IPS-15b (cell line): ENCODE measurements at regions not wholly inside any gene's neighbourhood (a gene's known extent, or its start where the extent isn't known, plus 50 kb on each side); places are given as distances from the start of the nearest gene placed in this dataset.
"Not testable (repeated sequence)": the region's sequence is repeated elsewhere in the genome, so short reads cannot be mapped to it uniquely, and the experiment has no call there.

Experiments
- H3K27me3 ChIP-seq: one replicate; pipeline ENCODE4 v1.6.1; 2013; ENCODE audit warnings: low read length; ENCODE audit not compliant: control insufficient read depth, insufficient read depth
- H3K36me3 ChIP-seq: one replicate; pipeline ENCODE4 v1.6.1; 2013; ENCODE audit warnings: low read length; ENCODE audit not compliant: control insufficient read depth, insufficient read depth
- H3K4me1 ChIP-seq: one replicate; pipeline ENCODE4 v1.6.1; 2013; ENCODE audit warnings: mild to moderate bottlenecking, low read length; ENCODE audit not compliant: control insufficient read depth, insufficient read depth
- H3K4me3 ChIP-seq: one replicate; pipeline ENCODE4 v1.5.1; 2013; ENCODE audit warnings: low read depth, low read length
- H3K9ac ChIP-seq: one replicate; pipeline ENCODE4 v1.6.1; 2013; ENCODE audit warnings: low read depth, mild to moderate bottlenecking, low read length
- H3K9me3 ChIP-seq: one replicate; pipeline ENCODE4 v1.6.1; 2013; ENCODE audit warnings: mild to moderate bottlenecking, low read length; ENCODE audit not compliant: control insufficient read depth, insufficient read depth

DNA sequence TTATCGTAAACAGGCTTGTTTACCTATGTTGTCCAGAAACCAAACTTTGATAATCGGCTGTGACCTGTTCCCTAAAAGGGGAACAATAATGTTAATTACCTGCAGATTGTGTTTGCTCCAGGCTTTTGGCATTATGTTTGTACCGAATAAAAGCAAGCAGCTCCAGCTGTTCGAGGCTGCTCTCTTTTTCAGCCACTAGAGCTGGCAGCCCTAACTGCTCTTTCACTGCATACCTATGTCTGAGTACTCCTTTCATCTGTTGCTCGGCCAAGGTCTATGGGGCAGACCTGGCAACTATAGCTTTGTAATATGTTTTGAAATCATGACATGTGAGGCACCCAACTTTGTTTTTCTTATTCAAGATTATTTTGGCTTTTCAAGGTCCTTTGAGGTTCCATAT, 77.8 kb upstream of the EHBP1 start:
- Histone ChIP-seq H3K4me1 (peaks cover 2% of the 10 kb centered on the region), H3K36me3 (no peaks in the 10 kb centered on the region), H3K4me3 (no peak overlapping the region), H3K9me3 (no peaks in the 10 kb centered on the region), H3K27me3 (no peaks in the 10 kb centered on the region), H3K9ac (no peak overlapping the region)

DNA sequence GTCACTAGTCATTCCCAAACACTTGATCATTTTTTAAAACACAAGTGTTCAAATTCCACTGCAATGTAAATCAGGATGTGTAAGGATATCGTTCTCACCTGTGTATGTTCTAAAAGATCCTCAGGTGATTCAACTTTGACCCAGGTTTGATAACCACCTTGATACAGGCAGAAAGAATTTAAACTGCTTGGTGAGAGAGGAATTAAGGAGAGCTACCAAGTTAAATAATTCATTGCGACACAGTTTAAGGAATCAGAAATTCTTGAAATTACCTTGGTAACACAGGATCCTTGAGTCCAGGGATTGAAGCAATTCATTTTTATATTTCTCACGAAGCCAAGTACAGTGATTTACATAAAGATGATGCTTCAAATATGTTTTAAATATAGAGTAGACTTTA, 80.7 kb upstream of the EHBP1 start:
- Histone ChIP-seq H3K4me1 (peaks cover 2% of the 10 kb centered on the region), H3K4me3 (no peak overlapping the region), H3K36me3 (no peaks in the 10 kb centered on the region), H3K27me3 (no peaks in the 10 kb centered on the region), H3K9me3 (no peaks in the 10 kb centered on the region), H3K9ac (no peak overlapping the region)

DNA sequence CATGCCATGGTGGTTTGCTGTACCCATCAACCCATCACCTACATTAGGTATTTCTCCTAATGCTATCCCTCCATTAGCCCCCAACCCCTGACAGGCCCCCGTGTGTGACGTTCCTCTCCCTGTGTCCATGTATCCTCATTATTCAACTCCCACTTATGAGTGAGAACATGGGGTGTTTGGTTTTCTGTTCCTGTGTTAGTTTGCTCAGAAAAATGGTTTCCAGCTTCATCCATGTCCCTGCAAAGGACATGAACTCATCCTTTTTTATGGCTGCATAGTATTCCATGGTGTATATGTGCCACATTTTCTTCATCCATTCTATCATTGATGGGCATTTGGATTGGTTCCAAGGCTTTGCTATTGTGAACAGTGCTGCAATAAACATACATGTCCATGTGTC, 89.0 kb upstream of the EHBP1 start:
- H3K36me3 ChIP-seq, H3K27me3 ChIP-seq, H3K4me1 ChIP-seq, H3K9me3 ChIP-seq, H3K9ac ChIP-seq, H3K4me3 ChIP-seq: not testable (repeated sequence)

DNA sequence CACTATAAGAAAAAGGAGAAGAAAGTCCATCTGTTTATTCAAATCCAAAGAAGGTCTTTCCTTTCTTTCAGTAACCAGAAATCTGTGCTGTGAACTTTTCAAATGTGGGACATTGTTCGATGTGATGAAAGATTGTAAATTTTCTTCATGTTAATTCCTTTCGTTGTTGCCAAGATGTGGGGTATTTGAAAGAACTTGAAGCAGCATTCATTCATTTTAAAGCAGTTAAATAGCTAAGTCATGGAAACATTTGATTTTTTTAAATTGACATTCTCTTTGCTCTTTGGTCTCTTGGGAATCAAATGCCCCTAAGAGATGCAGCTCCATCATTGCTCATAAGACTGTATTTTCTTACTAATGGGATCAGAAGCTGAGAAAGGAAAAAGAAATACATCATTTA, 93.7 kb upstream of the EHBP1 start:
- no peaks in the 10 kb centered on the region for H3K36me3 ChIP-seq
- no peaks in the 10 kb centered on the region for H3K9me3 ChIP-seq
- H3K27me3 ChIP-seq, result no peaks in the 10 kb centered on the region
- no peak overlapping the region for H3K4me3 ChIP-seq
- H3K9ac ChIP-seq, result no peak overlapping the region
- no peaks in the 10 kb centered on the region for H3K4me1 ChIP-seq

DNA sequence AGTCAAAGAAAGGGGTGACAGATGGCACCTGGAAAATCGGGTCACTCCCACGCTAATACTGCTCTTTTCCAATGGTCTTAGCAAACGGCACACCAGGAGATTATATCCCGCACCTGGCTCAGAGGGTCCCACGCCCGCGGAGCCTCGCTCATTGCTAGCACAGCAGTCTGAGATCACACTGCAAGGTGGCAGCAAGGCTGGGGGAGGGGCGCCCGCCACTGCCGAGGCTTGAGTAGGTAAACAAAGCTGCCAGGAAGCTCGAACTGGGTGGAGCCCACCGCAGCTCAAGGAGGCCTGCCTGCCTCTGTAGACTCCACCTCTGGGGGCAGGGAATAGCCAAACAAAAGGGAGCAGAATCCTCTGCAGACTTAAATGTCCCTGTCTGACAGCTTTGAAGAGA, 99.5 kb upstream of the TMEM17 start:
- H3K4me1 ChIP-seq, H3K27me3 ChIP-seq, H3K36me3 ChIP-seq, H3K4me3 ChIP-seq, H3K9ac ChIP-seq, H3K9me3 ChIP-seq: not testable (repeated sequence)

DNA sequence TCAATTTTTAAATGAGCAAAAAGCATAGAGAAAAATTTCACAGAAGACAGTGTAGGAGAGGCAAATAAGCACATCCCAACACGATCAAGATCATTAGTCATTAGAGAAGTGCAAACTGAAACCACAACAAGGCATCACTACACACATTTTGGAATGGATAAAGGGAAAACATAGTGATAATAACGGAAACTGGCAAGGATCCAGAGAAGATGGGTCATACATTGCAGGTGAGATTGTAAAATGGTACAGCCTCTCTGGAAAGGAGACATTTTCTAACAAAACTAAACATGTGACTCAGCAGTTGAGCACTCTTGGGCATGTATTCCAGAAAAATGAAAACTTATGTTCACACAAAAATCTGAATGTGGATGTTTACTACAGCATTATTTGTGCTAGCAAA, 98.3 kb upstream of the TMEM17 start:
- Histone ChIP-seq H3K36me3 (peaks cover 4% of the 10 kb centered on the region), H3K27me3 (no peaks in the 10 kb centered on the region), H3K9me3 (peaks cover 7% of the 10 kb centered on the region), H3K9ac (no peak overlapping the region), H3K4me3 (no peak overlapping the region), H3K4me1 (no peaks in the 10 kb centered on the region)

DNA sequence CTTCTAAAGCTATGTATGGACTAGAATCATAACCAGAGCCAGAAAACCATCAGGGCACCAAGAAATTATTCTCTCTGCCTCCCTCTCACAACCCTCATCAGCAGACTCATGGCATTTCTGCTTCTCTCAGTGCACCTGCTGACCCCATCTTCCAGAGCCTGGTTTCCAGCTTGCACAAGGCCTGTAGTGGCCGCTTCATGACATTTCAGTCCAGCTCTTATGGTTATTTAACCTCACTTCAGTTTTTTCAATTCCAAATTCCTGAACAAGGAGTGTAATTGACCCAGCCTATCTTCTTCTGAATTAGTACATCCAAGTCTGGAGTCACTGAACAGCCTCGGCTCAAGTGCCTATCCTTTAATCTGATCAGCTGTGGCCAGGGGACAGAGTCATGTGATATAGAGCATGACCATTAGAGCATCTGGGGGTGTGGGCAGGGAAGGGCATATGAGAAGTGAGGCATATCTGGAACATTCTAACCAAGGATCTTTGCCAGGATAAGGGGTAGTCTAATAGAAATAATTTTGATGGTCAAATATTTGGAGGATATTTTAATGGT, 97.2 kb upstream of the TMEM17 start:
- H3K9ac ChIP-seq, result no peak overlapping the region
- H3K9me3 ChIP-seq, result peaks cover 7% of the 10 kb centered on the region
- no peaks in the 10 kb centered on the region for H3K4me1 ChIP-seq
- no peaks in the 10 kb centered on the region for H3K27me3 ChIP-seq
- no peak overlapping the region for H3K4me3 ChIP-seq
- peaks cover 4% of the 10 kb centered on the region for H3K36me3 ChIP-seq

DNA sequence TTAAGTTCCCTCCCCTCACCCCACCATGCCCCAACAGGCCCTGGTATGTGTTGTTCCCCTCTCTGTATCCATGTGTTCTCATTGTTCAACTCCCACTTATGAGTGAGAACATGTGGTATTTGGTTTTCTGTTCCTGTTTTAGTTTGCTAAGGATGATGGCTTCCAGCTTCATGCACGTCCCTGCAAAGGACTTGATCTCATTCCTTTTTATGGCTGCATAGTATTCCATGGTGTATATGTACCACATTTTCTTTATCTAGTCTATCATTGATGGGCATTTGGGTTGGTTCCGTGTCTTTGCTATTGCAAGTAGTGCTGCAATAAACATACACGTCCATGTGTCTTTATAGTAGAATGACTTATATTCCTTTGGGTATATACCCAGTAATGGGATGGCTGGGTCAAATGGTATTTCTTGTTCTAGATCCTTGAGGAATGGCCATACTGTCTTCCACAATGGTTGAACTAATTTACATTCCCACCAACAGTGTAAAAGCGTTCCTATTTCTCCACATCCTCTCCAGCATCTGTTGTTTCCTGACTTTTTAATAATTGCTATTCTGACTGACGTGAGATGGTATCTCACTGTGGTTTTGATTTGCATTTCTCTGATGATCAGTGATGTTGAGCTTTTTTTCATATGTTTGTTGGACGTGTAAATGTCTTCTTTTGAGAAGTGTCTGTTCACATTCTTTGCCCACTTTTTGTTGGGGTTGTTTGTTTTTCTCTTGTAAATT, 93.8 kb upstream of the TMEM17 start:
- not testable (repeated sequence) for H3K9ac ChIP-seq, H3K4me1 ChIP-seq, H3K4me3 ChIP-seq, H3K27me3 ChIP-seq, H3K9me3 ChIP-seq, H3K36me3 ChIP-seq

DNA sequence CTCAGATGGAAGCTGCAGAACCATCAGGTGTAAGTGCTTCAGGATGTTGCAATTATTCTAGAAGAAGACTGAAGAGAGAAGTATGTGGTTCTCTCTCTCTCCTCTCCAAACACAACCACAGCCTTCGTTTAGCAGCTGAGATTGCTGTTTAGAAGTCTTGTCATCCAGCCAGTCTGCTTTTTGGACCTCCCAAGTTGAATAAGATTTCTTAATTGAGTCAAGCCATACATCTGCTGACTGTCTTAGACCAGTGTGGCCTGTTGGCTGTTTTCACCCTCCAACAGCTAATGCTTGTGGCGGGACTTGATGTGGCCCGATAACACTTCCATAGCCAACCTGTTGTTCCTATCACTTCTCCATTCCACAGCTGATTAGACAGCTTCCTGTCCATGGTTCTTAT, 91.3 kb upstream of the TMEM17 start:
- H3K4me3 ChIP-seq, result no peak overlapping the region
- H3K36me3 ChIP-seq, result no peaks in the 10 kb centered on the region
- no peaks in the 10 kb centered on the region for H3K9me3 ChIP-seq
- no peaks in the 10 kb centered on the region for H3K27me3 ChIP-seq
- H3K9ac ChIP-seq, result no peak overlapping the region
- H3K4me1 ChIP-seq, result no peaks in the 10 kb centered on the region

DNA sequence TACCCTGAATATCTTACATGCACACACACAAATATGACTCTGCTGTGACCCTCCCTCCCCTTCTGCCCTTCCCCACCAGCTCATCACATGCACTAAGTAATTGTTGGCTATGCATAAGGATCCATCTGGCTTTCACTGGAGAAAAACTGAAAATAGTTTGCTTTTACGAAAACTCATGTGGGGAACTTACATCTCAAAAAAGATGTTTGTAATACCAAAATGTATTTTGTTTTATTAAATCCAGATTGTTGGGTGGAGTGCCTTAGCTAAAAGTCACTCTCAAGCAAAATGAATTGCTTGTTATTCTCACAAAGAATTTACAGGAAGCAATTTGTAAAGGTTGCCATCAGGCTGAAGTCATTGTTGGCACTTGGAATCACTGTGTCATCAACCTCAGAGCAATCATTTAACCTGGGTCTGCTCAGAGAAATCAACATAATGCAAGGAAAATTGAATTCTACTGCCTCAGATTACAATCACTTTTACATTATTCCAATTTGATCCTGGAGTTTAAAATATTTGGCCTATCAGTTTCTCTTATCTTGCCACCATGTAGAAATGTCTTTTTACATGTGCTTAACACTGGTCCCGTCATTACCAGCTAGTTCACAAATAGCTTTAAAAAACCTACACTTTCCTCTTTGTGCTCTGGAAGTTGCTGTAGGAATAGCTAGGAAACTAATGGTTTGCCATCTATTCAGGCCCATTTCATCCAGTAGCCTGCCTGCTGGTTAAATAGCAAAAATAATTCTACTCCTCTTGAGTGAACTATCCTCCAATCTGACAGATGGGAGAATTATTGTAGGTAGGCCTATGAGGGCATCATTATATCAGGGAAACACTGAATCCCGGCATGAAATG, 90.3 kb upstream of the TMEM17 start:
- no peaks in the 10 kb centered on the region for H3K4me1 ChIP-seq
- no peaks in the 10 kb centered on the region for H3K36me3 ChIP-seq
- H3K9me3 ChIP-seq, result no peaks in the 10 kb centered on the region
- H3K9ac ChIP-seq, result no peak overlapping the region
- H3K4me3 ChIP-seq, result no peak overlapping the region
- no peaks in the 10 kb centered on the region for H3K27me3 ChIP-seq

DNA sequence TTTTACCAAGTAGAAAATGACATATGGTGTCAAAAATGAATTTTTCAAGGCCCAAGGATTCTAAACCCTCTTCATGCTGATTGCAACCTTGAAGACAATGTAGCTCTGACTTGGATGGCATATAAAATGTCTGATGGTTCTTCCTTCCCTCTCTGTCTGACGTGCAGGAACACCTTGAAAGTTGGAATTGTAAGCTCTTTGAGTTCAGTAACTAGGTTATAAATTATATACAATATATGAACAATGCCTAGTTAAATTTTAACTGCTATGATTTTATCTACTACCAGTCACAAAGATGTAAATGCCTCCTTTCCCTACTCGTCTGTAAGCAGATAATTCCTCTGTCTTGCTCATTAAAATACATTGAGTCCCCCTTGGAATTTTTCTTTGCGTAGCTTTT, 89.5 kb upstream of the TMEM17 start:
- Histone ChIP-seq H3K27me3 (no peaks in the 10 kb centered on the region), H3K4me1 (no peaks in the 10 kb centered on the region), H3K9ac (no peak overlapping the region), H3K9me3 (no peaks in the 10 kb centered on the region), H3K36me3 (no peaks in the 10 kb centered on the region), H3K4me3 (no peak overlapping the region)

DNA sequence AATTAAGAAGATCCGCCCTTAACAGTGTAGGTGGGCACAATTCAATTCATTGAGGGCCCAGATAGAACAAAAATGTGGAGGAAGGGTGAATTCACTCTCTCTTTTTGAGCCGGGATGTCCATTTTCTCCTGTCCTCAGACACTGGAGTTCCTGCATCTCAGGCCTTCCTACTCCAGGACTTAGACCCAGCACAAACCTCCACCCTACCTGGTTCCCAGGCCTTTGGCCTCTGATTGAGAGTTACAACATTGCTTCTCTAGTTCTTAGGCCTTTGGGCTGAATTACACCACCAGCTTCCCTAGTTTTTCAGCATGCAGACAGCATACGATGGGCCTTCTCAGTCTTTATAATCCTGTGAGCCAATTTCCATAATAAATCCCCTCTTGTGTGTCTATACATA, 87.8 kb upstream of the TMEM17 start:
- H3K4me3 ChIP-seq, result no peak overlapping the region
- H3K9me3 ChIP-seq, result no peaks in the 10 kb centered on the region
- H3K4me1 ChIP-seq, result no peaks in the 10 kb centered on the region
- H3K9ac ChIP-seq, result no peak overlapping the region
- no peaks in the 10 kb centered on the region for H3K36me3 ChIP-seq
- no peaks in the 10 kb centered on the region for H3K27me3 ChIP-seq
